Fibroblast of the aortic adventitia (primary cell): ENCODE measurements at regions not wholly inside any gene's neighbourhood (a gene's known extent, or its start where the extent isn't known, plus 50 kb on each side); places are given as distances from the start of the nearest gene placed in this dataset.

Experiments used
- DNase-seq: peaks from one replicate; pipeline ENCODE4 v3.0.0-alpha.2; 2010; ENCODE audit warnings: low read depth
- H3K4me3 ChIP-seq: 2 replicates; pipeline ENCODE4 v1.5.1; 2011; ENCODE audit warnings: low read depth, mild to moderate bottlenecking, control low read depth, low read length, moderate library complexity
- CTCF ChIP-seq: IDR thresholded peaks from 2 replicates; pipeline ENCODE4 v1.5.1; 2011; ENCODE audit warnings: mild to moderate bottlenecking, low read length, control low read depth, inconsistent platforms; ENCODE audit not compliant: insufficient read depth

DNA sequence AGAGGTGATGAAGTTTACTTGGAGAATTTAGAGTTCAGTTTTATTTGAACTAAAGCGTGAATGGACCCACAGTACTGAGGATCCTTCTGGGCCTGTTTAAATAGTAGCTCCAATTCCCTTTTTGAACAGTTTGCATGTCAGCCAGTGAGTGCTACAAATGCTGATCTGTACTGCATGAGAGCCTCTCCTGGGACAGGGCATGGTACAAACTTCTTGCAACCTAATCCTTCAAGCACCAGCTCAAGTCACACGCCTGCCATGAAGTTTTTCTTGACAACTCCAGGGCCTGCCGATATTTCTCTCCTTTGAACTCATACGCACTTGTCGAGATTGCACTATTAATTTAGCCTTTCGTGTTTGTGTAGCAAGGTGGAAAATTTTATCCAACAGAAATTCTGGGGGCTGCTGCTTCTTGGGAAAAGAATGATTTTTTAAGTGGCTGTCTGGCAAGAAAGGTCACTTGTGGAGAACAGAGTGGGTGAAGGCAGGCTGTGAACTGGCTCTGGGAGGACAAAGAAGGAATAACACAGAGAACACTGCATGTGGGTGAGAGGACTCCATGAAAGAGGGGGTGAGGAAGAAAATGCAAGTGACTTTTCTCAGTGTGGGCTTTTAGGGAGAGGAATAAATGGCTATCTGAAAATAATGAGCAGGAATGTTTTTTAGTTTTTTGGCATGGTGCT lies 192.5 kb downstream of the NDFIP2 start:
- TF ChIP-seq CTCF = no peak
- no peak for DNase-seq
- H3K4me3 ChIP-seq = no peak overlapping the region

DNA sequence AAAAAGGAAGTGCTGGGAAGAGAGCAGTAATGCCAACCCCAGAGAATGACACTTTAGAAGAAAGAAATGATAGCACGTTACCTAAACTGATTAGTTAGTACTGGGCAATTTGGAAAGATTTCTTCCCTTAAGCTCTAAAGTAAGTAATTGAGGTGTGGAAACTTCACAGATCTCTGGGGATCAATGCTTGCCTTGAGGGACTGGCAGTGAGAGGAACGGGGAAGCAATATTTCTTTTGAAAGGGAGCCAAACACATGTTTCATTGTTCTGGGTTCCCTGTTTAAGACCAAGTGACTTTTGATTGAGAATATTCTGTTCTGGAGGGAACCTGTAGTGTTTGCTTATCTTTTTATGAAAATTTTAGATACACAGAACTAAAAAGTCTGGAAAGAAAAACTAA lies 190.5 kb downstream of the NDFIP2 start:
- no peak for TF ChIP-seq CTCF
- no peak for DNase-seq
- H3K4me3 ChIP-seq = no peak overlapping the region

GRCh38 chr13:79668201-79668752 lies 187.3 kb downstream of the NDFIP2 start:
- TF ChIP-seq CTCF = no peak
- DNase-seq = no peak
- H3K4me3 ChIP-seq = no peak overlapping the region

DNA sequence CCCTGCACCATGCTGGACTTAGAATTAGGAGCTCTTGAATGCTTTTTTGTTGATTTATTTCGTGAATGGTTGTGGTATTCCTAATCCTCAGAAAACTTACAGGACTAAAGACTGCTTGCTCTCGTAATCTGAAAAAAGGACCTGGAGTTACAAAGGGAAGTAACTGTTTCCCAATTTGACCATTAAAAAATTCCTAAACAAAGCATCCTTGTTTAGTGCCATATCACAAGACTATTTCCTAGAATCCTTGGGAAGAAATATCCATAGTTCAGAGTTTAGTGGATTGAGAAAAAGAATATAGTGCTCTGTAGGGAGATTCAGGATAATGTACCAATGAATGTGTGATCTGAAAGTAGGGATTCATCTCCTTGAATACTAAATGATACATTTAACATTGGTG lies 186.8 kb downstream of the NDFIP2 start:
- no peak for DNase-seq
- no peak overlapping the region for H3K4me3 ChIP-seq
- TF ChIP-seq CTCF = no peak

- DNase-seq = no peak
Observed at GRCh38 chr13:79663977-79664636, 183.2 kb downstream of the NDFIP2 start.

DNA sequence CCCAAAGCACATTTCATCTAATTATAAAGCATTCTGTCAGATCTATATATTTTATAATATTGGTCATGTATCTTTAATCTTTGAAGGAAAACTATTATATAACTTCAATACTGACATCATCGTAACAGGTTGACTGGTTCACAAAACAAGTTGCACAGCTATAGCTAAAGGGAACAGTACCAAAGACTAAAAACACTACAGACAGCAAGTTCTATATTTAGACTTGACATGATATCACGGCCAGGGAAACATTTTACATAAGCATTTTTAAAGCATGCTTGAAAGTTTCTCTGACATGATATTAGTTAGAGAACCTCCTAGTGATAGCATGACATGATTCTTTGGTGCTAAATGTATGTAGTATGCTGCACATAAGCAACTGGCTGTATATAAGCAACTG lies 182.5 kb downstream of the NDFIP2 start:
- TF ChIP-seq CTCF = no peak
- no peak overlapping the region for H3K4me3 ChIP-seq
- DNase-seq = no peak

More at GRCh38 chr13:79663977-79664636, 183.2 kb downstream of the NDFIP2 start:
- TF ChIP-seq CTCF = no peak
- no peak overlapping the region for H3K4me3 ChIP-seq

DNA sequence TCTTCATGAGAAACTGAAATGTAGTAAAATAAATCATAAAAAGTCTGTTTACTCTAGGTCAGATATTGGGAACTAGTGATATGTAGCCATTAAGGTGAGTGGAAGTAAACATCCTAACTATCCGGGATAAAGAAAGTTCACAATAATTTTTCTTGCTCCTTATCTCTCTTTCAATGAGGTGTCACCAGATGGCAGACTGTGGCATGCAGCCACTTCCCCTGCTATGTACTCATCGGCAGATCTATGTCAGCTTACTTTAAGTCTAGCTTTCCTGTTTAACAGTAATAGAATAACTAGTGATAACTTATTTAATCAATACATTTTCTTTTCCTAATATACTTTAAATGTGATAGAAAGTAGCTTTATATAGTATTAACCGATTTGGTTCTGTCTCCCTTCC lies 181.9 kb downstream of the NDFIP2 start:
- no peak overlapping the region for H3K4me3 ChIP-seq
- TF ChIP-seq CTCF = no peak
- no peak for DNase-seq
